ENCODE measurements at regions not wholly inside any gene's neighbourhood (a gene's known extent, or its start where the extent isn't known, plus 50 kb on each side); places are given as distances from the start of the nearest gene placed in this dataset.
"Not testable (repeated sequence)": the region's sequence is repeated elsewhere in the genome, so short reads cannot be mapped to it uniquely, and the experiment has no call there.

- no peak for DNase-seq
Measured at GRCh38 chr3:40911264-40911663, 288.0 kb upstream of the CTNNB1 start.

GRCh38 chr3:40911928-40912327 is 287.4 kb upstream of the CTNNB1 start:
- DNase-seq: no peak

GRCh38 chr3:40912461-40912860 is 286.8 kb upstream of the CTNNB1 start:
- DNase-seq: no peak

- DNase-seq: no peak
Measured at GRCh38 chr3:40913192-40913591, 286.1 kb upstream of the CTNNB1 start.

DNA sequence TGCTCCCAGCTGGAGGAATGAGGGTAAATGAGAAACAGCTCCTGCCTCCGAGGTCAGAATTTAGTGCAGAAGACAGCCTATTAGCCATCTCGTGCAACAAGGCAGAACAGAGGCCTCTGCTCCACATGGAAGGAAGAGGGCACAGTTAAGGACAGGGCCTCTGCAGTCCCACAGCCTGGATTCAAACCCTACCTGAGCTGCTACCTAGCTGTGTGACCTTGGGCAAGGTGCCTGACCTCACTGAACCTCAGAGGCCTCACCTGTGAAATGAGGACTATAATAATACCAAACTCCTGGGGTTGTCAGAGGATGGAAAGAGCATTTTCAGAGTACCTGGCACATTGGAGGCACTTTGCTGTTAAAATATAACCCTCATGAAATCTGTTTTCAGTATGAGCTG is 285.7 kb upstream of the CTNNB1 start:
- DNase-seq: no peak

- no peak for DNase-seq
Measured at GRCh38 chr3:40914475-40914874, 284.8 kb upstream of the CTNNB1 start.

GRCh38 chr3:40915346-40915865 is 283.9 kb upstream of the CTNNB1 start:
- DNase-seq: no peak

DNA sequence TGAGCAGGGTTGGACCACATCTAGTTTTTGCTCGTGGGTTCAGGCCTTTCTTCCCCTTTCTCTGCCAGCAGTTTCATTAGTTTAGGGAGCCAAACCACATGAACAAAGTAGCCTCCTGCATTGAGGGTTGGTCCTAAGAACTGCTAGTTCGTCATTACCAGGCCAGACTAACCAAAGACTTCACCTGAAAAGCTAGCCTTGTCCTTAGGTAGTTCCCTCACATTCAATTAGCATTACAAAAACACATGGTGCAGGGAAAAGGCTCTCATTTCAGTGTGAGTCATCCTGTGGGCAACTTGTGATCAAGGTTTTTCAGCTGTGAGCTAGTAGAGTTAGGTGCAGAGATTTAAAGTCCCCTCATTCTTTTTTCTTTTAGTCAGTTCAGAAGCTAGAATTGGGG is 279.3 kb upstream of the CTNNB1 start:
- DNase-seq: no peak

- DNase-seq: no peak
Measured at GRCh38 chr3:40921251-40921650, 278.1 kb upstream of the CTNNB1 start.

DNA sequence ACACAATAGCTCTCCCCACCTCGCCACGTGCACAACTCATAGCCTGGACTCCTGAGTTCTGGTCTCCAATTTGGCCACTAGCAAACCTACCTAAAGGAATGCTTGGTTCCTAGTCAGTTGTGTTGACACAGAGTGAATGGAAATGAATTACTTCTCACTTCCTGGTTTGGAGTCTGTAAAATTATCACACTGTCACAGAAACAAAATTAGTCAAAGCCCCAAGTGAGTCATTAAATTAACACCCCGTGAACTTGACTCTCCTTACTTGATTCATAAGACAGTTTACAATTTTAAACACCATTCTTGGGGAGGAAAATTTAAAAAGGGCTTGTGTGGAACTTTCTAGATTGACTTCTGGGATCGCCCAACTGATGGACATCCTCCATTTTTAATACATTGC is 276.2 kb upstream of the CTNNB1 start:
- no peak for DNase-seq

DNA sequence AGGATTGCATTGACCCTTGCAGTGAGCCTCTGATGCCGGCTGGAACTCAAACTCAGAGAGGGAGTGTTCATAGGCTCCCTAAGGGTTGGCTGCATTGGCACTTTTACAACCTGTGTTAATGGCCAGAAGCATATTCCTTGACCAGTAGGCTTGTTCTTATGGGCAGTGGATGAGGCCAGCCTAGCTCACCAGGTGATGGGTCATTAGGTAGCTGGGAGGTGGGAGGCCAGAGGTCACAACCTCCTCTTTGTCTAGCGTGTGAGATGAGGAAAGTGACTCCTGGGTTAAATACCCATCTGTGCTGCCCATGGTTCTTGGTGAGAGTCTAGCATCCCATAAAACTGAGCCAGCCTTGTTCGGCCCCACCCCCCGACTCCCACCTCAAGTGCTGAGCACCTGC is 275.7 kb upstream of the CTNNB1 start:
- no peak for DNase-seq

- peak; percentile 78 for DNase-seq
Measured at GRCh38 chr3:40924559-40925141, 274.7 kb upstream of the CTNNB1 start.

- no peak for DNase-seq
Measured at GRCh38 chr3:40925231-40925630, 274.1 kb upstream of the CTNNB1 start.

- no peak for DNase-seq
Measured at GRCh38 chr3:40930131-40930538, 269.2 kb upstream of the CTNNB1 start.

DNA sequence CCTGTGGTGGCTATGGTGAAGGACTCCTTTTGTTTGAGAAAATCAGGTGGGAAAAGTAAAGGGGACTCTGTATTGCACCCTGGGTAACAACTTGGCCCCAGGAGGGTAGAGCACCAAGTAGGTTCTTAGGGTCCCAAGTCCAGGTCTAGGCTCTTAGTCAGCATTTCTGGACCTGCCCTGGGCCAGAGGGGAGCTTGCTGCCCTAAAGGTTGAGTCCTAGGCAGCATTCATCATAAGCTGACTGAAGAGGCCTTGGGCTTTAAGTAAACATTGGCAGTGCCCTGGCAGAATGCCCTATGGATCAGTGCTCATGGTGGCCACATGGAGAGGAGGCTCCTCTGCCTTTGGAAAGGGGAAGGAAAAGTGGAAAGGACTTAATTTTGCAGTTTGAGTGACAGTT is 268.5 kb upstream of the CTNNB1 start:
- DNase-seq: no peak

- DNase-seq: no peak
Measured at GRCh38 chr3:40938591-40938990, 260.7 kb upstream of the CTNNB1 start.

- DNase-seq: no peak
Measured at GRCh38 chr3:40939030-40939740, 260.1 kb upstream of the CTNNB1 start.

- no peak for DNase-seq
Measured at GRCh38 chr3:40939741-40940130, 259.6 kb upstream of the CTNNB1 start.

- DNase-seq: no peak
Measured at GRCh38 chr3:40940651-40941050, 258.7 kb upstream of the CTNNB1 start.

DNA sequence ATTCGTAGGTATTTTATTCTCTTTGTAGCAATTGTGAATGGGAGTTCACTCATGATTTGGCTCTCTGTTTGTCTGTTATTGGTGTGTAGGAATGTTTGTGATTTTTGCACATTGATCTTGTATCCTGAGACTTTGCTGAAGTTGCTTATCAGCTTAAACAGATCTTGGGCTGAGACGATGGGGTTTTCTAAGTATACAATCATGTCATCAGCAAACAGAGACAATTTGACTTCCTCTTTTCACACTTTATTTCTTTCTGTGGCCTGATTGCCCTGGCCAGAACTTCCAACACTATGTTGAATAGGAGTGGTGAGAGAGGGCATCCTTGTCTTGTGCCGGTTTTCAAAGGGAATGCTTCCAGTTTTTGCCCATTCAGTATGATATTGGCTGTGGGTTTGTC is 252.3 kb upstream of the CTNNB1 start:
- DNase-seq: not testable (repeated sequence)

GRCh38 chr3:40949347-40949746 is 250.0 kb upstream of the CTNNB1 start:
- DNase-seq: not testable (repeated sequence)

DNA sequence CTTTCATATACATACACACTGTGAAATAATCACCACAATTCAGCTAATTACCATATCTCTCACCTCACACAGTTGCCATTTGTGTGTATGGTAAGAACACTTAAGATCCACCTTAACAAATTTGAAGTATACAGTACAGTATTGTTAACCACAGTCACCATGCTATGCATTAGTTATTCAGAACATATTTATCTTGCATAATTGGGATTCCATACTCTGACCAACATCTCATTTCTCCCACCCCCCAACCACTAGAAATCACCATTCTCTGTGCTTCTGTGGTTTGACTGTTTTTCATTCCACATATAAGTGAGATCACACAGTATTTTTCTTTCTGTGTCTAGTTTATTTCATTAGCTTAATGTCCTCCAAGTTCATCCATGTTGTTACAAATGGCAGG is 247.7 kb upstream of the CTNNB1 start:
- DNase-seq: no peak

- no peak for DNase-seq
Measured at GRCh38 chr3:40961104-40961857, 238.0 kb upstream of the CTNNB1 start.

DNA sequence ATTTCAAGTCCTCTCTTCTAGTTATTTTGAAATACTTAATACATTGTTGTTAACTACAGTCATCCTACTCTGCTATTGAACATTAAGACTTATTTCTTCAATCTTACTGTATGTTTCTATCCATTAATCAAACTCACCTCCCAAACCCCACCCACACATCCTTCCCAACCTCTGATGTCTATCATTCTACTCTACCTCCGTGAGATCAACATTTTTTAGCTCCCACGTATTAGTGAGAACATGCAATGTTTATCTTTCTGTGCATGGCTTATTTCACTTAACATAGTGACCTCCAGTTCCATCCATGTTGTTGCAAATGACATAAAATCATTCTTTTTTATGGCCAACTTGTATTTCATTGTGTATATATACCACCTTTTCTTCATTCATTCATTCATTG is 236.6 kb upstream of the CTNNB1 start:
- no peak for DNase-seq

Measured in NCI-H1417 treated with DMSO at 0.1 percent for 48 hours (cell line).